ENCODE measurements at regions not wholly inside any gene's neighbourhood (a gene's known extent, or its start where the extent isn't known, plus 50 kb on each side); places are given as distances from the start of the nearest gene placed in this dataset.

- no peak overlapping the region for H3K27ac ChIP-seq
- POLR2A ChIA-PET (ENCODE audit: low non-redundant PET) = no interaction called here
Measured at GRCh38 chr13:34243403-34243802, 425.5 kb downstream of the RFC3 start.

GRCh38 chr13:34246511-34246910, 428.6 kb downstream of the RFC3 start:
- ChIA-PET POLR2A (ENCODE audit: low non-redundant PET) (no interaction called here), CTCF (no interaction called here)
- no peak for TF ChIP-seq CTCF (conservative IDR thresholded peaks at IDR 0.05; ENCODE audit: low read depth)
- peak; percentile 37 for DNase-seq (ENCODE audit: low spot score)
- H3K27ac ChIP-seq = no peak overlapping the region

More at GRCh38 chr13:34243403-34243802, 425.5 kb downstream of the RFC3 start:
- DNase-seq (ENCODE audit: low spot score) = no peak
- TF ChIP-seq CTCF (conservative IDR thresholded peaks at IDR 0.05; ENCODE audit: low read depth) = no peak
- CTCF ChIA-PET = no interaction called here

- CTCF ChIA-PET = no interaction called here
- POLR2A ChIA-PET (ENCODE audit: low non-redundant PET) = no interaction called here
- no peak overlapping the region for H3K27ac ChIP-seq
- TF ChIP-seq CTCF (conservative IDR thresholded peaks at IDR 0.05; ENCODE audit: low read depth) = no peak
- no peak for DNase-seq (ENCODE audit: low spot score)
Measured at GRCh38 chr13:34247596-34247995, 429.6 kb downstream of the RFC3 start.

GRCh38 chr13:34249546-34250039, 431.6 kb downstream of the RFC3 start:
- no peak for DNase-seq (ENCODE audit: low spot score)
- ChIA-PET CTCF (interaction anchor here (0.7 kb wide), 1 partner anchor 1329 kb away, joined by 3 read pairs; no protein-coding TSS in a partner anchor), POLR2A (ENCODE audit: low non-redundant PET) (no interaction called here)
- TF ChIP-seq CTCF (conservative IDR thresholded peaks at IDR 0.05; ENCODE audit: low read depth) = no peak
- no peak overlapping the region for H3K27ac ChIP-seq

GRCh38 chr13:34250151-34250670, 432.3 kb downstream of the RFC3 start:
- DNase-seq (ENCODE audit: low spot score) = no peak

GRCh38 chr13:34254366-34254765, 436.4 kb downstream of the RFC3 start:
- POLR2A ChIA-PET (ENCODE audit: low non-redundant PET) = no interaction called here
- CTCF ChIA-PET = interaction anchor here (0.7 kb wide), 1 partner anchor 9 kb away, joined by 3 read pairs; no protein-coding TSS in a partner anchor
- H3K27ac ChIP-seq = no peak overlapping the region
- no peak for DNase-seq (ENCODE audit: low spot score)
- TF ChIP-seq CTCF (conservative IDR thresholded peaks at IDR 0.05; ENCODE audit: low read depth) = no peak

More at GRCh38 chr13:34250151-34250670, 432.3 kb downstream of the RFC3 start:
- no peak for TF ChIP-seq CTCF (conservative IDR thresholded peaks at IDR 0.05; ENCODE audit: low read depth)
- POLR2A ChIA-PET (ENCODE audit: low non-redundant PET) = no interaction called here
- CTCF ChIA-PET = interaction anchor here (0.7 to 0.8 kb wide), 2 partner anchors 84 to 1330 kb away, joined by 3 read pairs; no protein-coding TSS in a partner anchor
- no peak overlapping the region for H3K27ac ChIP-seq

Measured in RWPE1 (cell line).